H1 (cell line): ENCODE measurements at regions not wholly inside any gene's neighbourhood (a gene's known extent, or its start where the extent isn't known, plus 50 kb on each side); places are given as distances from the start of the nearest gene placed in this dataset.

Experiments used
- CTCF ChIA-PET: fragments of 300-600 bp; sonication (Branson Sonifier 250); formaldehyde crosslinking; loops from one replicate; lab custom pipeline; 2021; ENCODE audit not compliant: partially characterized antibody; lab: Charles Lee
- POLR2A ChIA-PET: fragments of 300-600 bp; sonication (Branson Sonifier 250); formaldehyde crosslinking; loops from one replicate; lab custom pipeline; 2021; ENCODE audit warnings: inconsistent platforms; ENCODE audit not compliant: partially characterized antibody; lab: Charles Lee
- DNase-seq, 2 experiments: peaks; one replicate each; pipeline versions ENCODE4 v3.0.0 to v3.0.0-alpha.2; 2010 to 2022; ENCODE audit warnings: low spot score in 2 of 2, low read depth in 1 of 2, mixed read lengths in 1 of 2
- FAIRE-seq: peaks from 2 replicates; lab custom pipeline; 2011; peaks lifted over from hg19 to GRCh38; lab: Jason Lieb, UNC
- H2AFZ ChIP-seq: 2 replicates; pipeline ENCODE4 v1.8.1; 2012; ENCODE audit warnings: low read length, inconsistent platforms
- H2AK5ac ChIP-seq: 2 replicates; pipeline ENCODE4 v1.6.1; 2013; ENCODE audit warnings: low read depth, low read length
- H2BK120ac ChIP-seq: replicated peaks from 2 replicates; pipeline ENCODE3; 2013; ENCODE audit warnings: low read depth, low read length, inconsistent platforms
- H2BK12ac ChIP-seq: 2 replicates; pipeline ENCODE4 v1.6.1; 2013; ENCODE audit warnings: low read depth, low read length
- H2BK15ac ChIP-seq: 2 replicates; pipeline ENCODE4 v1.6.1; 2013; ENCODE audit warnings: low read length
- H2BK20ac ChIP-seq: 2 replicates; pipeline ENCODE4 v1.6.1; 2013; ENCODE audit warnings: low read length
- H2BK5ac ChIP-seq: 2 replicates; pipeline ENCODE4 v1.6.1; 2013; ENCODE audit warnings: low read depth, low read length
- H3K14ac ChIP-seq: 2 replicates; pipeline ENCODE4 v1.6.1; 2013; ENCODE audit warnings: inconsistent platforms; ENCODE audit not compliant: insufficient read length
- H3K18ac ChIP-seq: 2 replicates; pipeline ENCODE4 v1.6.1; 2013; ENCODE audit warnings: low read length; ENCODE audit errors: extremely low read depth
- H3K23ac ChIP-seq: 2 replicates; pipeline ENCODE4 v1.6.1; 2013; ENCODE audit warnings: inconsistent platforms; ENCODE audit not compliant: insufficient read length
- H3K23me2 ChIP-seq: 2 replicates; pipeline ENCODE4 v1.6.1; 2013; ENCODE audit warnings: low read depth, low read length
- H3K27ac ChIP-seq: 2 replicates; pipeline ENCODE4 v1.6.1; 2011; ENCODE audit warnings: low read depth, low read length, inconsistent platforms
- H3K27me3 ChIP-seq, 4 experiments: replicated peaks in 1 of 4; 1 replicate in 1 of 4; 2 replicates in 3 of 4; pipeline versions ENCODE4 v1.6.1 to v1.8.1; 2011 to 2013; ENCODE audit warnings: low read length in 3 of 4, mild to moderate bottlenecking in 3 of 4, inconsistent platforms in 2 of 4, mixed read lengths in 2 of 4, moderate library complexity in 1 of 4; ENCODE audit not compliant: control insufficient read depth in 3 of 4, insufficient read depth in 3 of 4; ENCODE audit errors: extremely low read depth in 1 of 4
- H3K36me3 ChIP-seq, 4 experiments: 2 replicates each; pipeline versions ENCODE4 v1.6.1 to v1.8.1; 2011 to 2013; ENCODE audit warnings: mild to moderate bottlenecking in 4 of 4, low read length in 3 of 4, moderate library complexity in 2 of 4, control low read depth in 1 of 4, inconsistent platforms in 1 of 4; ENCODE audit not compliant: insufficient read depth in 4 of 4, control insufficient read depth in 2 of 4
- H3K4ac ChIP-seq: replicated peaks from 2 replicates; pipeline ENCODE3; 2013; ENCODE audit warnings: low read length, low read depth, mixed read lengths, inconsistent platforms; ENCODE audit not compliant: insufficient read length
- H3K4me1 ChIP-seq, 4 experiments: replicated peaks in 1 of 4; 1 replicate in 1 of 4; 2 replicates in 3 of 4; pipeline versions ENCODE4 v1.6.1 to v1.8.1; 2011 to 2013; ENCODE audit warnings: low read length in 3 of 4, inconsistent platforms in 2 of 4, mixed read lengths in 1 of 4; ENCODE audit not compliant: insufficient read depth in 4 of 4, control insufficient read depth in 3 of 4
- H3K4me2 ChIP-seq, 2 experiments: 2 replicates each; pipeline versions ENCODE4 v1.6.1 to v1.8.1; 2011 to 2013; ENCODE audit warnings: low read depth in 2 of 2, low read length in 2 of 2, control low read depth in 1 of 2, inconsistent platforms in 1 of 2, mild to moderate bottlenecking in 1 of 2; ENCODE audit not compliant: insufficient read depth in 1 of 2
- H3K4me3 ChIP-seq, 4 experiments: fragments of 200-600, 300-600 bp in 1 of 4; sonication (generic), shearing (Covaris generic), sonication (Bioruptor Twin) in 1 of 4; 2 replicates each; pipeline versions ENCODE4 v1.5.1 to v1.8.1; 2011 to 2016; ENCODE audit warnings: low read length in 4 of 4, low read depth in 3 of 4, control low read depth in 2 of 4, inconsistent platforms in 2 of 4, mild to moderate bottlenecking in 2 of 4, mixed read lengths in 1 of 4, moderate library complexity in 1 of 4; ENCODE audit not compliant: insufficient read depth in 2 of 4; ENCODE audit errors: extremely low read depth in 1 of 4
- H3K56ac ChIP-seq: replicated peaks from 2 replicates; pipeline ENCODE3; 2013; ENCODE audit warnings: low read depth, mild to moderate bottlenecking, mixed read lengths, low read length, inconsistent platforms; ENCODE audit not compliant: insufficient read length
- H3K79me1 ChIP-seq: 2 replicates; pipeline ENCODE4 v1.6.1; 2013; ENCODE audit warnings: low read depth, low read length, control low read depth
- H3K79me2 ChIP-seq, 2 experiments: 2 replicates each; pipeline versions ENCODE4 v1.6.1 to v1.8.1; 2012 to 2013; ENCODE audit warnings: low read length in 2 of 2, mild to moderate bottlenecking in 2 of 2, inconsistent platforms in 1 of 2; ENCODE audit not compliant: insufficient read depth in 2 of 2, control insufficient read depth in 1 of 2
- H3K9ac ChIP-seq, 4 experiments: replicated peaks in 1 of 4; 1 replicate in 1 of 4; 2 replicates in 3 of 4; pipeline versions ENCODE4 v1.6.1 to v1.8.1; 2011 to 2013; ENCODE audit warnings: low read depth in 3 of 4, low read length in 3 of 4, control low read depth in 2 of 4, mild to moderate bottlenecking in 2 of 4, moderate library complexity in 2 of 4, inconsistent platforms in 1 of 4; ENCODE audit errors: extremely low read depth in 1 of 4
- H3K9me3 ChIP-seq, 2 experiments: 2 replicates each; pipeline versions ENCODE4 v1.6.1 to v1.8.1; 2012 to 2013; ENCODE audit warnings: mild to moderate bottlenecking in 2 of 2, moderate library complexity in 2 of 2, control low read depth in 1 of 2, inconsistent platforms in 1 of 2, low read depth in 1 of 2, low read length in 1 of 2, mixed read lengths in 1 of 2; ENCODE audit not compliant: insufficient read depth in 2 of 2
- H4K20me1 ChIP-seq, 2 experiments: replicated peaks in 1 of 2; 2 replicates each; pipeline versions ENCODE3 to v1.8.1; 2011 to 2013; ENCODE audit warnings: inconsistent platforms in 2 of 2, low read length in 2 of 2, mild to moderate bottlenecking in 1 of 2; ENCODE audit not compliant: insufficient read depth in 2 of 2, control insufficient read depth in 1 of 2
- H4K5ac ChIP-seq: 2 replicates; pipeline ENCODE4 v1.6.1; 2013; ENCODE audit warnings: low read length, low read depth, mixed read lengths, inconsistent platforms; ENCODE audit not compliant: insufficient read length
- H4K8ac ChIP-seq: 2 replicates; pipeline ENCODE4 v1.8.0; 2013; ENCODE audit warnings: mild to moderate bottlenecking, moderate library complexity, low read length, inconsistent platforms; ENCODE audit not compliant: insufficient read depth; ENCODE audit errors: extremely low read depth
- H4K91ac ChIP-seq: replicated peaks from 2 replicates; pipeline ENCODE3; 2013; ENCODE audit warnings: low read length, mixed read lengths, inconsistent platforms; ENCODE audit not compliant: insufficient read length
- BACH1 ChIP-seq: IDR thresholded peaks from 2 replicates; pipeline ENCODE4 v1.6.1; 2012; ENCODE audit warnings: low read length, improper control_type of control experiment
- BCL11A ChIP-seq, 2 experiments: IDR thresholded peaks; one replicate each; pipeline ENCODE4 v1.6.1; 2011; ENCODE audit warnings: low read depth in 2 of 2, low read length in 2 of 2, mild to moderate bottlenecking in 2 of 2
- CBX8 ChIP-seq: fragments of 300-800, 300-1000 bp; sonication (generic); IDR thresholded peaks from 2 replicates; pipeline ENCODE4 v1.7.1; 2016; ENCODE audit warnings: low read depth, low read length, borderline replicate concordance
- EZH2 ChIP-seq: fragments of 200-600 bp; sonication (generic); IDR thresholded peaks from 2 replicates; pipeline ENCODE4 v1.7.1; 2012; ENCODE audit warnings: low read depth, mild to moderate bottlenecking, moderate library complexity, low read length, inconsistent platforms; ENCODE audit not compliant: severe bottlenecking
- GABPA ChIP-seq: IDR thresholded peaks from 2 replicates; pipeline ENCODE4 v1.6.1; 2011; ENCODE audit warnings: mild to moderate bottlenecking, low read length, moderate library complexity, borderline replicate concordance; ENCODE audit not compliant: insufficient read depth
- HDAC2 ChIP-seq, 2 experiments: fragments of 300-600 bp in 1 of 2; sonication (generic) in 1 of 2; IDR thresholded peaks; 2 replicates each; pipeline ENCODE4 v1.6.1; 2011 to 2012; ENCODE audit warnings: low read depth in 2 of 2, low read length in 2 of 2, mild to moderate bottlenecking in 2 of 2, moderate library complexity in 2 of 2, borderline replicate concordance in 1 of 2, inconsistent platforms in 1 of 2
- KDM5A ChIP-seq: fragments of 200-600 bp; IDR thresholded peaks from 2 replicates; pipeline ENCODE4 v1.7.1; 2012; ENCODE audit warnings: mild to moderate bottlenecking, low read length, inconsistent platforms, mixed read lengths
- RAD21 ChIP-seq, 2 experiments: IDR thresholded peaks in 1 of 2; conservative IDR thresholded peaks in 1 of 2; 2 replicates each; pipeline ENCODE4 v1.6.1; 2011; ENCODE audit warnings: low read depth in 2 of 2, low read length in 2 of 2, improper control_type of control experiment in 1 of 2, inconsistent platforms in 1 of 2, mild to moderate bottlenecking in 1 of 2, moderate library complexity in 1 of 2
- RBBP5 ChIP-seq: IDR thresholded peaks from 2 replicates; pipeline ENCODE4 v1.7.1; 2012; ENCODE audit warnings: low read depth, mild to moderate bottlenecking, inconsistent platforms, low read length, moderate library complexity, borderline replicate concordance
- RXRA ChIP-seq: IDR thresholded peaks from 2 replicates; pipeline ENCODE4 v1.6.1; 2011; ENCODE audit warnings: low read depth, mild to moderate bottlenecking, low read length, moderate library complexity; ENCODE audit not compliant: insufficient read depth
- SIRT6 ChIP-seq: IDR thresholded peaks from one replicate; pipeline ENCODE4 v1.7.1; 2012; ENCODE audit warnings: low read length, inconsistent platforms
- USF2 ChIP-seq: IDR thresholded peaks from 2 replicates; pipeline ENCODE4 v1.6.1; 2011; ENCODE audit warnings: low read length, improper control_type of control experiment
- YY1 ChIP-seq: IDR thresholded peaks from 2 replicates; pipeline ENCODE4 v1.6.1; 2011; ENCODE audit warnings: low read depth, mild to moderate bottlenecking, low read length
- WGBS, 2 experiments: shearing (Covaris generic) in 1 of 2; methylation state at CpG; one replicate each; pipeline versions ENCODE4 v1.1.6 to v1.1.7; 2013 to 2015; ENCODE audit warnings: low lambda C conversion rate in 2 of 2, mixed read lengths in 2 of 2, inconsistent platforms in 1 of 2, low coverage in 1 of 2, missing lambda C conversion rate in 1 of 2; ENCODE audit not compliant: insufficient replicate concordance in 2 of 2, insufficient coverage in 1 of 2, insufficient read length in 1 of 2; ENCODE audit errors: extremely low coverage in 1 of 2, missing lambda C conversion rate in 1 of 2; 5-methylcytosine and 5-hydroxymethylcytosine counted together

GRCh38 chr10:59096631-59097030, 79.8 kb upstream of the PHYHIPL start:
- H3K9me3 ChIP-seq, result no peaks in the 10 kb centered on the region
- no peaks in the 10 kb centered on the region for H3K79me2 ChIP-seq
- FAIRE-seq, result no peak

More at GRCh38 chr10:59096631-59097030, 79.8 kb upstream of the PHYHIPL start:
- Histone ChIP-seq H3K36me3 (no peaks in the 10 kb centered on the region), H3K27ac (no peak overlapping the region), H2AK5ac (no peak overlapping the region), H2AFZ (no peak overlapping the region), H3K4me2 (no peak overlapping the region), H2BK20ac (no peak overlapping the region), H3K27me3 (no peaks in the 10 kb centered on the region), H4K20me1 (no peaks in the 10 kb centered on the region), H3K4ac (no peak overlapping the region), H3K56ac (no peak overlapping the region), H3K79me1 (no peaks in the 10 kb centered on the region), H4K8ac (no peak overlapping the region), H4K5ac (no peak overlapping the region), H3K9ac (no peak overlapping the region), H3K23ac (no peak overlapping the region), H3K14ac (no peak overlapping the region), H3K4me3 (no peak overlapping the region), H2BK120ac (no peak overlapping the region), H3K23me2 (no peaks in the 10 kb centered on the region), H4K91ac (no peak overlapping the region), H2BK5ac (no peak overlapping the region), H2BK15ac (no peak overlapping the region), H3K18ac (no peak overlapping the region), H3K4me1 (no peaks in the 10 kb centered on the region), H2BK12ac (no peak overlapping the region)
- ChIA-PET CTCF (interaction anchor here (1.0 to 1.3 kb wide), 2 partner anchors 9 to 12 kb away, joined by 3 to 4 read pairs; no protein-coding TSS in a partner anchor), POLR2A (no interaction called here)
- TF ChIP-seq HDAC2 (IDR thresholded peaks at IDR 0.05; ENCODE audit: borderline replicate concordance in 1 of 2, low read depth in 2 of 2, low read length in 2 of 2) (no peak), RAD21 (IDR thresholded peaks at IDR 0.05 in 1 of 2, conservative IDR thresholded peaks at IDR 0.05 in 1 of 2; ENCODE audit: low read depth in 2 of 2, low read length in 2 of 2) (no peak), SIRT6 (no peak), GABPA (no peak), USF2 (no peak), RXRA (no peak), EZH2 (no peak), KDM5A (no peak), RBBP5 (no peak), YY1 (no peak), BCL11A (IDR thresholded peaks at IDR 0.05; ENCODE audit: low read depth in 2 of 2, low read length in 2 of 2) (no peak), BACH1 (no peak), CBX8 (no peak)
- 95% methylated on average over 2 of the region's 2 CpGs; no CpG with 5 or more reads in 1 of the 2 experiments for WGBS, 2 experiments
- DNase-seq, result no peak
